Fibroblast of villous mesenchyme (primary cell): ENCODE measurements at regions not wholly inside any gene's neighbourhood (a gene's known extent, or its start where the extent isn't known, plus 50 kb on each side); places are given as distances from the start of the nearest gene placed in this dataset.

Experiments
- DNase-seq: peaks from one replicate; pipeline ENCODE4 v3.0.0-alpha.2; 2010; ENCODE audit warnings: low read depth
- H3K4me3 ChIP-seq: 2 replicates; pipeline ENCODE4 v1.5.1; 2011; ENCODE audit warnings: low read depth, mild to moderate bottlenecking, low read length
- CTCF ChIP-seq: IDR thresholded peaks from 2 replicates; pipeline ENCODE4 v1.5.1; 2012; ENCODE audit warnings: low read depth, mild to moderate bottlenecking, low read length; ENCODE audit not compliant: insufficient read depth

GRCh38 chr11:80441821-80442220 is 1001.0 kb upstream of the TENM4 start:
- no peak for DNase-seq
- H3K4me3 ChIP-seq: no peak overlapping the region
- no peak for TF ChIP-seq CTCF

- H3K4me3 ChIP-seq: no peak overlapping the region
- no peak for TF ChIP-seq CTCF
- no peak for DNase-seq
These were observed 1000.0 kb upstream of the TENM4 start for GRCh38 chr11:80440835-80441234.

- TF ChIP-seq CTCF: no peak
- no peak overlapping the region for H3K4me3 ChIP-seq
- DNase-seq: no peak
These were observed 995.7 kb upstream of the TENM4 start for GRCh38 chr11:80436547-80436946.

GRCh38 chr11:80435345-80435744 is 994.5 kb upstream of the TENM4 start:
- no peak overlapping the region for H3K4me3 ChIP-seq
- TF ChIP-seq CTCF: no peak
- DNase-seq: no peak

GRCh38 chr11:80432057-80432456 is 991.2 kb upstream of the TENM4 start:
- no peak overlapping the region for H3K4me3 ChIP-seq
- DNase-seq: no peak
- no peak for TF ChIP-seq CTCF

- H3K4me3 ChIP-seq: no peak overlapping the region
- no peak for DNase-seq
- TF ChIP-seq CTCF: no peak
These were observed 983.3 kb upstream of the TENM4 start for GRCh38 chr11:80424012-80424695.

- no peak for TF ChIP-seq CTCF
- H3K4me3 ChIP-seq: no peak overlapping the region
- DNase-seq: no peak
These were observed 979.5 kb upstream of the TENM4 start for GRCh38 chr11:80420374-80420773.
